GM19238 (cell line): ENCODE measurements at regions not wholly inside any gene's neighbourhood (a gene's known extent, or its start where the extent isn't known, plus 50 kb on each side); places are given as distances from the start of the nearest gene placed in this dataset.

Experiments used
- DNase-seq: peaks from one replicate; pipeline ENCODE4 v3.0.0; 2011; ENCODE audit warnings: low spot score; ENCODE audit not compliant: insufficient read length

- no peak for DNase-seq
Measured at GRCh38 chr18:71754246-71754645, 789.9 kb downstream of the CBLN2 start.

DNA sequence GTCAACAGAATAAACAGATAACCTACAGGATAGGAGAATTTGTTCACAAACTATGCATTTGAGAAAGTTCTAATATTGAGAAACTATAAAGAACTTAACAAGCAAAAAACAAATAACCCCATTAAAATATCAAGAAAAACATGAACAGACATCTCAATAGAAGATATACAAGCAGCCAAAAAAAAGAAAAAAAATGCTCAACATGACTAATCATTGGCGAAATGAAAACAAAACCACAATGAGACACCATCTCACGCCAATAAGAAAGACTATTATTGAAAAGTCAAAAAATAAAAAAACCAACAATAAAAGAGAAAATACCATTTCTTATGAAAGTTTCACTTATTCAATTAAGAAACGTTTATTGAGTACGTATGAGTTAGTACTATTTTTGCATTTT is 800.5 kb downstream of the CBLN2 start:
- DNase-seq, result no peak

- DNase-seq, result no peak
Measured at GRCh38 chr18:71729611-71730010, 814.5 kb downstream of the CBLN2 start.

- DNase-seq, result no peak
Measured at GRCh38 chr18:71727909-71728308, 816.2 kb downstream of the CBLN2 start.

GRCh38 chr18:71725256-71725655 is 818.9 kb downstream of the CBLN2 start:
- DNase-seq, result no peak

GRCh38 chr18:71707985-71708500 is 836.1 kb downstream of the CBLN2 start:
- DNase-seq, result no peak

- no peak for DNase-seq
Measured at GRCh38 chr18:71707400-71707799, 836.7 kb downstream of the CBLN2 start.

- DNase-seq, result no peak
Measured at GRCh38 chr18:71689416-71690160, 854.6 kb downstream of the CBLN2 start.

- no peak for DNase-seq
Measured at GRCh38 chr18:71682591-71682990, 861.6 kb downstream of the CBLN2 start.

DNA sequence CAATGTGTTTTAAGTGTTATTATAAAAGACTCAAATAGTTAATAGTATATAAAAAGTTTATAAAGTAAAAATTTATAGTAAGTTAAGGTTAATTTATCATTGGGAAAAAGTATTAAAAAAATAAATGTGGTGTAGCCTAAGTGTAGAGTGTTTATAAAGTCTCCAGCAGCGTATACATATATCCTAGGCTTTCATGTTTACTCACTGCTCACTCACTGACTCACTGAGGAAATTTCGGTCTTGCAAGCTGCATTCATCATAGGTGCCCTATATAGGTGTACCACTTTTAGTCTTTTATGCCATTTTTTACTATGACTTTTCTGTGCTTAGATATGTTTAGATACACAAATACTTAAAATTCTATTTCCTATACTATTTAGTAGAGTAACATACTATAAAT is 866.0 kb downstream of the CBLN2 start:
- no peak for DNase-seq

DNA sequence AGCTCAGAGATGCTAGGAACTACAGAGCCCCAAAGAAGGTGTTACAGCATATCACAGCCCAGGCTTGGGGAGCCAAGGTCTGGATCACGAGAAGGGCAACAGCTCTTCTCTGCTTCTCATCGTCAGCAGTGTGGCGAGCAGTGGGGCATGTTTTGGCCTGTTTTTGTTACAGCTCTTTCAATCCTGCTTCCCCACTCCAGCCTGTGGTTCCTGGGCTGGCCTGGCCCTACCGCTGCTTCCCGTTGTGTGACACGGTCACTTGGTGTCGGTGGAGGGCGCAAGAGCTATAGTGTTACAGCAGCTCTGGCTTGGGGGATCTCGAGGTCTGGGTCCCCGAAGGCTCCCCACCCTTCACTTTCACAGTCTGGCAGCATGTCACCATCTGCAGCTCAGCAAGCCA is 870.2 kb downstream of the CBLN2 start:
- no peak for DNase-seq

DNA sequence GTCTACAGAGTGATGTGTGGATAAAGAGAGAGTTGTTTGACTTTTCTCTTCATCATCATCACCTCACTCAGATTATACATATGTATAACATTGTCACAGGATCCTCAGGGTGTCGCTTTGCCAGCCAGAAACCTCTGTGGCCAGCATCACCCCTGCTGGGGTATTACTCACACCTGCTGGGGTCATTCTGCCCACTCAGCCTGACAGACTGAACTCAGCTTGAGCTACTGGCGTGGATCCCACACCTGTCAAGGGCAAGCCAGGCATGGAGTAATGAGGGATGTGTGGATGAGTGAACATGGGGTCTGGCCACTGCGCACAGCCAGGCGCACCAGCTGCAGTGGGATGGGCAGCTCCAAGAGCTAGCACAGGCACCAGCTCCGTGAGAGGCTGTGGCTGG is 870.6 kb downstream of the CBLN2 start:
- no peak for DNase-seq

GRCh38 chr18:71666481-71666880 is 877.7 kb downstream of the CBLN2 start:
- no peak for DNase-seq

- DNase-seq, result no peak
Measured at GRCh38 chr18:71665131-71665530, 879.0 kb downstream of the CBLN2 start.

DNA sequence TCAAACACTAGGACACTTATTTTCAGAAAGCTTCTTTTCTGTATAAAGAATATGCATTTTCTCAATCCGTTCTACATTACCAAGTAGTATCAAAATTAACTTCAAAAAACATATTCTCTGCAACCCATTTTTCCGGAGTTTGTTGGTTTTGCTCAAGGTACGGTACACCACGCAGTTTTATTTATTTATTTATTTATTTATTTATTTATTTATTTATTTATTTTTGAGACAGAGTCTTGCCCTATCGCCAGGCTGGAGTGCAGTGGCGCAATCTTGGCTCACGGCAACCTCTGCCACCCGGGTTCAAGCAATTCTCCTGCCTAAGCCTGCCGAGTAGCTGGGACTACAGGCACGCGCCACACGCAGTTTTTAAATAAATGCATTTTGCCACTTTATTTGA is 900.3 kb downstream of the CBLN2 start:
- DNase-seq, result no peak

GRCh38 chr18:71630696-71631095 is 913.4 kb downstream of the CBLN2 start:
- no peak for DNase-seq

GRCh38 chr18:71625556-71626090 is 918.5 kb downstream of the CBLN2 start:
- DNase-seq, result no peak

DNA sequence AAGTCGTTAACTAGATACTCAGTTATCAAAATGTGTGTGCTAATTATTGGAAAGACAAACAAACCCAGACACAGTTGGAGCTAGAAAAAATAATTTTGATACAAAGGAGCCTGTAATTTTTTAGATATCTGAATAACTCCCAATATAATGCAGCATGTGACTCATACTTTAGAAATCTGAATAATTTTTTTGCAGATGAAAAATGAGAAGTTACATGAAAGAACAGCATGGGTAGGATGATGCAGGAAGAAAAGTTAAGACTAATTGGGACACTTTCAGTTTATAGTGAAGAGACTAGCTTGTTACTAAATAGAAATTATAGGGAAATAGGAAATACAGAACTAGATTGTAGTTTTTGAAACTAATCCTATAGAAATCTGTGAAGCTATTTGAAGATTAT is 945.8 kb downstream of the CBLN2 start:
- no peak for DNase-seq

DNA sequence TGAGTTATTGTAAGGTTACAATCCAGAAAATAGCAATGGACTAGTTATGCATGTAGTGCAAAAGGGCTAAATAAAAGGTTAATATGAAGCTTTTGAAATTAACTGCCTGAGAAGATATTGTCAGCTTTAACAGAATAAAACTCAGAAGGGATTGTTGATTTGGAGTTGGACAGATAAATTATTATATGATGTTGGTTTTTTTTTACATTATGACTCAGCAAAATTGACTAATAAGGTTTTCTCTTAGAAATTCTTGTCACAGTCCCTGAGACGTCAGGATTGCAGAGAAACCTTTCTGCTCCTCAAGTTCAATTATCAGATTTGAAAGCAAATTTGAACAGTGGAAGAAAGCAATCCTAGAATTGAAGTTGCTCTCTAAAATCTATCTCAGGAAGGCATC is 946.9 kb downstream of the CBLN2 start:
- DNase-seq, result no peak

DNA sequence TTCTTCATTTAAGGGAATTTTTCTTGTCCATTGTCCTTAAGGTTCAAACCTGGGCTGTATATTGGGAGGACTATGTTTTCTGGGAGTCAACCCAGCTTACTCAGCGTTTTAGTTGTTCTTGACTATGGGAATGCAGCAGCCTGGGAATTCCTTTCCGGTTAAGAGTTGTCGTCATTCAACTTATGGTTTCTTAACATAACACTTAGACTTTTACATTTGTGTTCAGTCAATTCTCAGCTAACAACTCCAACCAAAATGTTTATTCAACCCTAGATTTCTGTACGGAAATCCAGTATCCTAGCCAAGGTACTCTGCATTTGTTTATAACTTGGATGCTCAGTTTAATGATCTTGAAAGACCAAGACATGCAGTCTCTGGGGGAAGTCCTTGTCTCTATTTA is 960.9 kb downstream of the CBLN2 start:
- DNase-seq, result no peak

DNA sequence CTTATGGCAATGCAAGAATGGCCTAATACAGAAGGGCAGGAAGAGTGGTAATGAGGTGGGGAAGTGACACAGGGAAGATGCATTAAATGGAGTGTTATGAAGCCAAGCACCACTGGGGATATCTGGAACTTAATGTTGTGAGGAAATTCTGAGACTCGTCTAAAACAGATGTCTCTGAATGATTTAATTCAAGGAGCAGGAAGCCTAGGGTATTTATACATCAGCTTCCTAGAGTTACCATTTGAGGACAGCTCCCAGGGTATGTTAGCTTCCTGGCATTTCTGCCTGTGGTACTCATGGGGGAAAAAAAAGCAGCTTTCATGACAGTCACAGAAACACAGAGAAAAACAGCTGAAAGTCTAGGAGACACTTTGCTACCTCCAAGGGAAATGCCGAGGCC is 989.5 kb downstream of the CBLN2 start:
- DNase-seq, result no peak

- DNase-seq, result no peak
Measured at GRCh38 chr18:71541643-71542042, 1002.5 kb downstream of the CBLN2 start.

DNA sequence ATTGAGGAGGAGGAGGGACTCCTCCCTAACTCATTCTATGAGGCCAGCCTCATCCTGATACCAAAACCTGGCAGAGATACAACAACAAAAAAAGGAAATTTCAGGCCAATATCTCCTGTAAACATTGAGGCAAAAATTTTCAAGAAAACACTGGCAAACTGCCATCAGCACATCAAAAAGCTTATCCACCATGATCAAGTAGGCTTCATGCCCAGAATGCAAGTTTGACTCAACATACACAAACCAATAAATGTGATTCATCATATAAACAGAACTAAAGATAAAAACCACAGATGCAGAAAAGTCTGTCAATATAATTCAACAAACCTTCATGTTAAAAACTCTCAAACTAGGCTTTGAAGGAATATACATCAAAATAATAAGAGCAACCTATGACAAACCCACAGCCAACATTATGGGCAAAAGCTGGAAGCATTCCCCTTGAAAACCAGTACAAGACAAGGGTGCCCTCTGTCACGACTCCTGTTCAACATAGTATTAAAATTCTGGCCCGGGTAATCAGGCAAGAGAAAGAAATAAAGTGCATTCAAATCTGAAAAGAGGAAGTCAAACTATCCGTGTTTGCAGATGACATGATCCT is 1014.3 kb downstream of the CBLN2 start:
- no peak for DNase-seq
